GM23338 (cell line): ENCODE measurements at regions not wholly inside any gene's neighbourhood (a gene's known extent, or its start where the extent isn't known, plus 50 kb on each side); places are given as distances from the start of the nearest gene placed in this dataset.

Experiments used
- CTCF ChIP-seq, 2 experiments: fragments of 200-600 bp in 1 of 2; sonication (generic) in 1 of 2; conservative IDR thresholded peaks; 2 replicates each; pipeline versions ENCODE4 v1.5.1 to v1.6.1; 2016 to 2017; ENCODE audit warnings: antibody characterized with exemption in 2 of 2, low read depth in 2 of 2, mild to moderate bottlenecking in 2 of 2, moderate library complexity in 1 of 2
- EZH2 ChIP-seq: fragments of 200-600 bp; sonication (generic); IDR thresholded peaks from one replicate; pipeline ENCODE4 v1.8.0; 2017; ENCODE audit warnings: antibody characterized with exemption, mild to moderate bottlenecking, low read depth; ENCODE audit not compliant: unreplicated experiment
- EZH2phosphoT487 ChIP-seq: fragments of 200-600 bp; sonication (generic); IDR thresholded peaks from one replicate; pipeline ENCODE4 v1.8.1; 2018; ENCODE audit warnings: antibody characterized with exemption; ENCODE audit not compliant: unreplicated experiment
- JUNB ChIP-seq: IDR thresholded peaks from one replicate; pipeline ENCODE4 v1.6.1; 2016; ENCODE audit warnings: antibody characterized with exemption; ENCODE audit not compliant: unreplicated experiment
- NANOG ChIP-seq: IDR thresholded peaks from 2 replicates; pipeline ENCODE4 v1.6.1; 2016; ENCODE audit warnings: antibody characterized with exemption, borderline replicate concordance
- POLR2AphosphoS5 ChIP-seq: IDR thresholded peaks from 2 replicates; pipeline ENCODE4 v1.6.1; 2016; ENCODE audit warnings: antibody characterized with exemption, low read depth
- ZNF462 ChIP-seq: fragments of 250-450 bp; sonication (Bioruptor Pico); IDR thresholded peaks from 2 replicates; pipeline ENCODE4 v1.5.0; 2020; ENCODE audit warnings: mild to moderate bottlenecking, moderate library complexity
- TF ChIP-seq, protein P1 (sequence below): IDR thresholded peaks from 2 replicates; pipeline ENCODE4 v1.6.1; 2016; ENCODE audit warnings: antibody characterized with exemption

GRCh38 chr18:46329736-46330246 is 225.6 kb downstream of the HAUS1 start:
- TF ChIP-seq EZH2 (no peak), CTCF (conservative IDR thresholded peaks at IDR 0.05; ENCODE audit: low read depth in 2 of 2) (no peak), ZNF462 (CRISPR knock-in tag) (no peak), EZH2phosphoT487 (no peak), POLR2AphosphoS5 (no peak), NANOG (no peak), JUNB (no peak)
- TF ChIP-seq, protein P1, sequence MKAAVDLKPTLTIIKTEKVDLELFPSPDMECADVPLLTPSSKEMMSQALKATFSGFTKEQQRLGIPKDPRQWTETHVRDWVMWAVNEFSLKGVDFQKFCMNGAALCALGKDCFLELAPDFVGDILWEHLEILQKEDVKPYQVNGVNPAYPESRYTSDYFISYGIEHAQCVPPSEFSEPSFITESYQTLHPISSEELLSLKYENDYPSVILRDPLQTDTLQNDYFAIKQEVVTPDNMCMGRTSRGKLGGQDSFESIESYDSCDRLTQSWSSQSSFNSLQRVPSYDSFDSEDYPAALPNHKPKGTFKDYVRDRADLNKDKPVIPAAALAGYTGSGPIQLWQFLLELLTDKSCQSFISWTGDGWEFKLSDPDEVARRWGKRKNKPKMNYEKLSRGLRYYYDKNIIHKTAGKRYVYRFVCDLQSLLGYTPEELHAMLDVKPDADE: no peak
